ENCODE measurements at regions not wholly inside any gene's neighbourhood (a gene's known extent, or its start where the extent isn't known, plus 50 kb on each side); places are given as distances from the start of the nearest gene placed in this dataset.
A peak's percentile ranks its signal among the peaks of the same experiment; 100 is the strongest.
"Not testable (repeated sequence)": the region's sequence is repeated elsewhere in the genome, so short reads cannot be mapped to it uniquely, and the experiment has no call there.

DNA sequence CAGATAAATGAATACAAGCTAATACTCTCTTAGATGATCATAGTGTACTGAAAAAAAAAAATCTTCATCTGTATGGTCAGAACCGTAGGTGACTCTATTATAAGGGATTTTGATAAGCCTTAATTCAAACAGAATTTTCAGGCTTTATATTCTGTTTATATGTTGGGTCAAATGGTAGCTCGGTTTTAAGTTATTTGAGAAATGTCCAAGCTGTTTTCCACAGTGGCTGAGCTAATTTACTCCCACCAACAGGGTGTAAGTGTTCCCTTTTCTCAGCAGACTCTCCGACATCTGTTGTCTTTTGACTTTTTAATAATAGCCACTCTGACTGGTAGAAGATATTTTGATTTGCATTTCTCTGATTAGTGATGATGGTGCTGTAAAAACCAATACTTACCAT lies 328.8 kb upstream of the MAGI2 start:
- no peak overlapping the region for H3K4me3 ChIP-seq (ENCODE audit: low read length)
- DNase-seq (ENCODE audit: low read depth): no peak
- no peak for TF ChIP-seq CTCF (conservative IDR thresholded peaks at IDR 0.05; ENCODE audit: low read length)

DNA sequence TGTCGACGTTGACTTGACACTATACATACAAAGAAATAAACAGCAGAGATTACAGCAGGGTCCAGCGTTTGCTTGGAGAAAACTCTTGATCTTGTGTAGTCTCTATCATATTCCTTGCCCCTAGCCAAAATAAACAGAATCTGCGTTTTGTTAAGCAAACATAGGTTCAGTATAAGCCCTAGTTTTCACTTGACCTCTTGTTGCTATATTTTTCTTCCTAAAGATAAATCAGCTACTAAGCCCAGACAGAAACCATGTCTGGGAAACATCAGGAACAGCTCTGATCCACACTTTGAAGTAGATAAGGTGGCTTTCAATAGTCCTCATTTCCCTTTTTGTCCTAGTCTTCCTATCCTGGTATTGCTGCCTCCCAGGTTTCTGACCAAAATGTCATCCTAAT lies 328.2 kb upstream of the MAGI2 start:
- TF ChIP-seq CTCF (conservative IDR thresholded peaks at IDR 0.05; ENCODE audit: low read length): no peak
- no peak overlapping the region for H3K4me3 ChIP-seq (ENCODE audit: low read length)

GRCh38 chr7:79778786-79779770 lies 325.6 kb upstream of the MAGI2 start:
- no peak overlapping the region for H3K4me3 ChIP-seq (ENCODE audit: low read length)
- no peak for TF ChIP-seq CTCF (conservative IDR thresholded peaks at IDR 0.05; ENCODE audit: low read length)
- DNase-seq (ENCODE audit: low read depth): peak; percentile 95

More for the DNA sequence above, 328.2 kb upstream of the MAGI2 start:
- DNase-seq (ENCODE audit: low read depth): no peak

GRCh38 chr7:79775911-79776310 lies 322.4 kb upstream of the MAGI2 start:
- no peak for TF ChIP-seq CTCF (conservative IDR thresholded peaks at IDR 0.05; ENCODE audit: low read length)
- DNase-seq (ENCODE audit: low read depth): no peak
- H3K4me3 ChIP-seq (ENCODE audit: low read length): no peak overlapping the region

DNA sequence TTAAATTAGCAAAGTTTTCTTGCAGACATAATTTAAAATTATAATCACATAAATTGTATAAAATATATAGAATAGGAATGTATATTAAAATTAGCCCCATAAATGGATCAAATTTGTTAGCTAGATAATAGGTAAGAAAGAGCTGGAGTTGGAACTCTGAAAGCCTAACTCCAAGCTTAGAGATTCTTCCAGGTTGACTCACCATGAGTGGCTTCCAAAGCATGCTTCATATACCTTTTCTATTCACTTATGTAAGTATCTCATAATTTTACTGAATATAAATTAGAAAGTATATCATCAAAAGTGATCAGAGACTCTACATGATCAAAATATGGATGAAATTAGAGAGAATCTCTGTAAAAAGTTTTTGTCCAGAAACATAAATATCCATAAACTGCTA lies 320.7 kb upstream of the MAGI2 start:
- TF ChIP-seq CTCF (conservative IDR thresholded peaks at IDR 0.05; ENCODE audit: low read length): no peak
- H3K4me3 ChIP-seq (ENCODE audit: low read length): no peak overlapping the region
- DNase-seq (ENCODE audit: low read depth): no peak

DNA sequence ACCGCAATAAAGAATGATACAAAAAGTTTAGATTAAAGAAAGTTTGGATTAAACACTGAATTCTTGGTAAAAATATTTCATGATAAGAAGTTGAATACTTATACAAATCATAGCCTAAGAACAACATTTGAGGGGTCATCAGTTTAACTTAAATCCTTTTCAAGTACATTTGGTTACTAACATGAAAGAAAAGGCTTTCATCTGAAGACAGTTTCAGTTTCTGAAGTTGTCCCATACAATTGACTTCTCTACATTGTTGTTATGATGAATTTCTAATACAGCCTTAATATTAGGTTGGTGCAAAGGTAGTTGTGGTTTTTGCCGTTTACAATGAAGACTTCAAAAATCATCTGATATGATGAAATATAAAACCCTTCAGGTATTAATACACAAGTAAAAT lies 317.5 kb upstream of the MAGI2 start:
- no peak for TF ChIP-seq CTCF (conservative IDR thresholded peaks at IDR 0.05; ENCODE audit: low read length)
- DNase-seq (ENCODE audit: low read depth): no peak
- no peak overlapping the region for H3K4me3 ChIP-seq (ENCODE audit: low read length)

DNA sequence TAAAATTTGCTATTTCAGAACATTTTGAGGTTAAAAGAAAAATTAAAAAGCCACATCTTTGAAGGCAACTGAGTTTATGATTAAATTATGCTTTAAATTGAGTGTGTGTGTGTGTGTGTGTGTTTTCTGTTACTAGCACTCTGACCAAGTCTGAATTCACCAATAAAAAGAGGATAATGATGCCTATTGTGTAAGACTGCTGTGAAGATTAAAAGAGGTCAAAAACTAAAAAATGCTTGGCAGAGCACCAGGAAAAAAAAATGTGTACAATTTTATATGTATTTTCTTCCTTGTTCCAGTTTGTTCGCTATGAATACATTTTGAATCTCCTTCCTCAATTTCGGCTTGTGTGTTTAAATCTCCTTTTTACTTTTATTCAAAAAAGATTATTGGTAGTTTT lies 316.6 kb upstream of the MAGI2 start:
- no peak for TF ChIP-seq CTCF (conservative IDR thresholded peaks at IDR 0.05; ENCODE audit: low read length)
- H3K4me3 ChIP-seq (ENCODE audit: low read length): no peak overlapping the region
- DNase-seq (ENCODE audit: low read depth): peak; percentile 6

DNA sequence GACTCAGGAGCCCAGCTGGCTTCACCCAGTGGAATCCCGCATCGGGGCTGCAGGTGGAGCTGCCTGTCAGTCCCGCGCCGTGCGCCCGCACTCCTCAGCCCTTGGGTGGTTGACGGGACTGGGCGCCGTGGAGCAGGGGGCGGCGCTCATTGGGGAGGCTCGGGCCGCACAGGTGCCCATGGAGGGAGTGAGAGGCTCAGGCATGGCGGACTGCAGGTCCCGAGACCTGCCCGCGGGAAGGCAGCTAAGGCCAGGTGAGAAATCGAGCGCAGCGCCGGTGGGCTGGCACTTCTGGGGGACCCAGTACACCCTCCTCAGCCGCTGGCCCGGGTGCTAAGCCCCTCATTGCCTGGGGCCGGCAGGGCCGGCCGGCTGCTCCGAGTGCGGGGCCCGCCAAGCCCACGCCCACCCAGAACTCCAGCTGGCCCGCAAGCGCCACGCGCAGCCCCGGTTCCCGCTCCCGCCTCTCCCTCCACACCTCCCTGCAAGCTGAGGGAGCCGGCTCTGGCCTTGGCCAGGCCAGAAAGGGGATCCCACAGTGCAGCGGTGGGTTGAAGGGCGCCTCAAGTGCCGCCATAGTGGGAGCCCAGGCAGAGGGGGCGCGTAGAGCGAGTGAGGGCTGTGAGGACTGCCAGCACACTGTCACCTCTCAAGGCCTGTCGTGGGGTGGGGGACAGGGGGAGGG lies 314.6 kb upstream of the MAGI2 start:
- not testable (repeated sequence) for H3K4me3 ChIP-seq (ENCODE audit: low read length); DNase-seq (ENCODE audit: low read depth)

GRCh38 chr7:79767192-79767591 lies 313.7 kb upstream of the MAGI2 start:
- not testable (repeated sequence) for H3K4me3 ChIP-seq (ENCODE audit: low read length); DNase-seq (ENCODE audit: low read depth)
